Esophagus muscularis mucosa (tissue), 4 donors: ENCODE measurements at regions not wholly inside any gene's neighbourhood (a gene's known extent, or its start where the extent isn't known, plus 50 kb on each side); places are given as distances from the start of the nearest gene placed in this dataset.

Source experiments
- DNase-seq: peaks from one replicate; pipeline ENCODE4 v3.0.0-alpha.2; 2017; ENCODE audit errors: extremely low spot score
- H3K27ac ChIP-seq, 4 donors: fragments of 200-600 bp; sonication (generic); replicated peaks in 1 of 4; 1 replicate in 3 of 4; 2 replicates in 1 of 4; pipeline ENCODE4 v1.5.1; 2016 to 2019; ENCODE audit warnings: mild to moderate bottlenecking in 1 of 4
- H3K27me3 ChIP-seq, 4 donors: fragments of 200-600 bp; sonication (generic); one replicate each; pipeline versions ENCODE4 v1.5.1 to v1.6.0; 2016 to 2019
- H3K36me3 ChIP-seq, 4 donors: fragments of 200-600 bp; sonication (generic); one replicate each; pipeline ENCODE4 v1.5.1; 2016 to 2019
- H3K4me1 ChIP-seq, 4 donors: fragments of 200-600 bp; sonication (generic); one replicate each; pipeline ENCODE4 v1.5.1; 2016 to 2019
- H3K4me3 ChIP-seq, 4 donors: fragments of 200-600 bp; sonication (generic); 1 replicate in 2 of 4; 2 replicates in 2 of 4; pipeline ENCODE4 v1.5.1; 2016 to 2019; ENCODE audit warnings: mild to moderate bottlenecking in 4 of 4, moderate library complexity in 1 of 4
- H3K9me3 ChIP-seq, 4 donors: fragments of 200-600 bp; sonication (generic); 1 replicate in 3 of 4; 2 replicates in 1 of 4; pipeline ENCODE4 v1.5.1; 2016 to 2019
- EP300 ChIP-seq: sonication (generic); formaldehyde crosslinking; IDR thresholded peaks from one replicate; pipeline ENCODE4 v1.6.1; 2017; ENCODE audit warnings: antibody characterized with exemption
- POLR2A ChIP-seq: fragments of 450-650 bp; IDR thresholded peaks from one replicate; pipeline ENCODE4 v1.6.1; 2017; ENCODE audit warnings: antibody characterized with exemption, moderate library complexity, mild to moderate bottlenecking, low read depth
- POLR2AphosphoS5 ChIP-seq, 2 donors: sonication (generic); formaldehyde crosslinking; IDR thresholded peaks; one replicate each; pipeline ENCODE4 v1.6.1; 2017; ENCODE audit warnings: antibody characterized with exemption in 2 of 2
- WGBS: methylation state at CpG from one replicate; pipeline ENCODE4 v1.1.5; 2018; 5-methylcytosine and 5-hydroxymethylcytosine counted together
- intact Hi-C: fragments of 100-400 bp; cut with DNase I; formaldehyde crosslinking; loops from one replicate; pipeline ENCODE4 v1.15.1; 2023
- TF ChIP-seq, protein P1 (sequence below), 3 experiments: fragments of 200-600 bp in 2 of 3; fragments of 450-650 bp in 1 of 3; sonication (generic) in 2 of 3; IDR thresholded peaks; one replicate each; pipeline ENCODE4 v1.5.1; 2017 to 2019; ENCODE audit warnings: antibody characterized with exemption in 3 of 3, mild to moderate bottlenecking in 2 of 3, moderate library complexity in 1 of 3

DNA sequence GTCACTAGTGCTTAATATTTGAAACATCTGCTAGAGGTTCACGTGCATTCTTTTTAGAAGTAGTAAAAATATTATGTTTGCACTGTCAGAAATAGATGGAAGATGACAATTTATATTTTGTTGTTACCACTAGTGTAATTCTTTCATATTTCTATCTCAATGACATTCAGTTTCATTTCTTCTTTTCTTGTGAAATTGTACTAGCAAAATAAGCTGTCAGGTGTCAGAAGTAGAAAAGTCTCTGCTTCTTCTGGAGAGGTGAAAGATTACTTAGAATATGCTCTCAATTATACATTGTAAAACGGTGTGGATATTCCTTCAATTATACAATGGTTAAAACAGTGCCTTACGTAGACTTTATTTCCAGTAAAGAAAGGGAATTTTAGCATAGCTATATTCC, 395.4 kb downstream of the CSNK1G3 start:
- intact Hi-C loops, result no loop called here
- WGBS, result 83% methylated on average over 3 of the region's 3 CpGs
- no peak for DNase-seq
- no peaks in the 10 kb centered on the region for H3K36me3 ChIP-seq
- no peaks in the 10 kb centered on the region for H3K27me3 ChIP-seq
- H3K9me3 ChIP-seq, result no peaks in the 10 kb centered on the region
- no peaks in the 10 kb centered on the region for H3K4me1 ChIP-seq
- no peak overlapping the region for H3K27ac ChIP-seq
- no peak for TF ChIP-seq EP300
- no peak for TF ChIP-seq POLR2AphosphoS5 (IDR thresholded peaks at IDR 0.05)
- TF ChIP-seq POLR2A, result no peak
- TF ChIP-seq, protein P1, sequence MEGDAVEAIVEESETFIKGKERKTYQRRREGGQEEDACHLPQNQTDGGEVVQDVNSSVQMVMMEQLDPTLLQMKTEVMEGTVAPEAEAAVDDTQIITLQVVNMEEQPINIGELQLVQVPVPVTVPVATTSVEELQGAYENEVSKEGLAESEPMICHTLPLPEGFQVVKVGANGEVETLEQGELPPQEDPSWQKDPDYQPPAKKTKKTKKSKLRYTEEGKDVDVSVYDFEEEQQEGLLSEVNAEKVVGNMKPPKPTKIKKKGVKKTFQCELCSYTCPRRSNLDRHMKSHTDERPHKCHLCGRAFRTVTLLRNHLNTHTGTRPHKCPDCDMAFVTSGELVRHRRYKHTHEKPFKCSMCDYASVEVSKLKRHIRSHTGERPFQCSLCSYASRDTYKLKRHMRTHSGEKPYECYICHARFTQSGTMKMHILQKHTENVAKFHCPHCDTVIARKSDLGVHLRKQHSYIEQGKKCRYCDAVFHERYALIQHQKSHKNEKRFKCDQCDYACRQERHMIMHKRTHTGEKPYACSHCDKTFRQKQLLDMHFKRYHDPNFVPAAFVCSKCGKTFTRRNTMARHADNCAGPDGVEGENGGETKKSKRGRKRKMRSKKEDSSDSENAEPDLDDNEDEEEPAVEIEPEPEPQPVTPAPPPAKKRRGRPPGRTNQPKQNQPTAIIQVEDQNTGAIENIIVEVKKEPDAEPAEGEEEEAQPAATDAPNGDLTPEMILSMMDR (IDR thresholded peaks at IDR 0.05), result no peak
- no peak overlapping the region for H3K4me3 ChIP-seq

DNA sequence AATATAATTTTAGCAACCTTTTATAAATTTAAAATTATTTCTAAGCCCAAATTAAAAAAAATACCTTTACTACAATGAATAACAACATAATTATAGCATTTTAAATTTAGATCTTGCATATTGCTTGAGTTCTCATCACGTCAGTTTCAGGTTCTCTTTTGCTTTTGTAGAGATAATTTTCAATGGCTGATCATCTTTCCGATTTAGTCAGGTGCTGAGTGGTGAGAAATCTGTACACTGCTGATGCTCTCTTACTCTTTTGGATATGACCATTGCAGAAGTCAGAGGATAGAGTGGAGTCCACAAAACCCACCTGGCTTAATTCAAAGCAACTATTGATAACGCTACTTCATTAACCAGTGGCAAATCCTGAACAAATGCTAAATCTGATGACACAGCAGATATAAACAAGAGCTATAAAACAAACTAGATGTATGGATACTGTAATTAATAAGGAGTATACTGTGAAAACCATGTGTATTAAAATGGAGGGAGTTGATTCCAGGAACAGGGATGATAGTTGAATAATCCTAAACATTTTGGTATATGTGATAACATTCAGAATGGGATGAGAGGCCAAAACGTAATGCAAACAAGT, 394.8 kb downstream of the CSNK1G3 start:
- intact Hi-C loops, result no loop called here
- TF ChIP-seq POLR2AphosphoS5 (IDR thresholded peaks at IDR 0.05) (no peak), POLR2A (no peak), EP300 (no peak)
- TF ChIP-seq, protein P1 (IDR thresholded peaks at IDR 0.05), result no peak
- Histone ChIP-seq H3K27ac (no peak overlapping the region), H3K4me1 (no peaks in the 10 kb centered on the region), H3K9me3 (no peaks in the 10 kb centered on the region), H3K36me3 (no peaks in the 10 kb centered on the region), H3K27me3 (no peaks in the 10 kb centered on the region), H3K4me3 (no peak overlapping the region)
- no peak for DNase-seq
- WGBS, result 92% methylated on average over 4 of the region's 4 CpGs

DNA sequence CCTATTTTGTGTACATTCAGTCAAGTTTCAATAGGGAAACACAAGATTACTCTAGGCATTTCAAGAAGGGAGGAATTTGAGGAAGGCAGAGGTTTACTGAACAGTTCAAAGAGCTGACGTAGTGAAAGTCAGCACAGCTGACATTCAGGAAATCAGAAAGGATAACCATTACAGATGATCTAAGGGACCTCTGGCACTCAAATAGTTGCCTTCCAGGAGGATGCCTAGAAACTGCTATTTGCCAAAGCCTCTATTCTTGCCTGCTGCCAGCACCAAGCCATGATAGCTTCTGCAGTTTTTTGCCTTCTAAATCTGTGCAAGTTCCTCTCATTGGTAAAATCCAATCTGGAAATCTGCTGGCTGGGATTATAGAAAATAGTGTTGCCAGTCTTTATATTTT, 373.1 kb downstream of the CSNK1G3 start:
- peaks cover 10 to 18% (median 12%) of the 10 kb centered on the region in 4 donors for H3K4me1 ChIP-seq
- no peak for DNase-seq
- H3K4me3 ChIP-seq, result no peak overlapping the region
- H3K36me3 ChIP-seq, result no peaks in the 10 kb centered on the region
- 84% methylated on average over 1 of the region's 1 CpG for WGBS
- no peak overlapping the region for H3K27ac ChIP-seq
- intact Hi-C loops, result no loop called here
- H3K9me3 ChIP-seq, result no peaks in the 10 kb centered on the region
- TF ChIP-seq, protein P1 (IDR thresholded peaks at IDR 0.05), result no peak
- no peaks in the 10 kb centered on the region for H3K27me3 ChIP-seq

DNA sequence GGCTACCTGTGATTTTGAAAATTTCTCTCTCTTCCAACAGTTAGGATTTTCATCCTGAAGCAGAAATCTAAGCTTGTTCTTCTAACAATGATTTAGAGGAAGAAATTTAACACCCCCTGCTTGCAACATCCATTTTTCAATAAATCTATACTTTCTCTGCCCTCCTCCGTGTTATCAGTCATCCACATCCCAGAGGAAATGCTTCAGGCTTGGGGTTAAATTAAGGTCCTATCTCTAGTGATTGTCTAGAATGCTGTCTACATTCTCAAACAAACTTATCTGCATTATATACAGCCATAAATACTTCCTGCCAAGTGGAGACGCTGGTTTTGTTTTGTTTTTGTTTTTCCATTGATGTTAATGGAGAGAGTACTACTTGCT, 371.0 kb downstream of the CSNK1G3 start:
- no peaks in the 10 kb centered on the region for H3K9me3 ChIP-seq
- TF ChIP-seq EP300 (no peak), POLR2AphosphoS5 (IDR thresholded peaks at IDR 0.05) (no peak), POLR2A (no peak)
- TF ChIP-seq, protein P1 (IDR thresholded peaks at IDR 0.05), result no peak
- WGBS, result 36% methylated on average over 2 of the region's 2 CpGs
- no peaks in the 10 kb centered on the region for H3K27me3 ChIP-seq
- H3K4me3 ChIP-seq, result no peak overlapping the region
- intact Hi-C loops, result no loop called here
- peaks cover 10 to 18% (median 12%) of the 10 kb centered on the region in 4 donors for H3K4me1 ChIP-seq
- H3K36me3 ChIP-seq, result no peaks in the 10 kb centered on the region
- H3K27ac ChIP-seq, result no peak overlapping the region
- no peak for DNase-seq

DNA sequence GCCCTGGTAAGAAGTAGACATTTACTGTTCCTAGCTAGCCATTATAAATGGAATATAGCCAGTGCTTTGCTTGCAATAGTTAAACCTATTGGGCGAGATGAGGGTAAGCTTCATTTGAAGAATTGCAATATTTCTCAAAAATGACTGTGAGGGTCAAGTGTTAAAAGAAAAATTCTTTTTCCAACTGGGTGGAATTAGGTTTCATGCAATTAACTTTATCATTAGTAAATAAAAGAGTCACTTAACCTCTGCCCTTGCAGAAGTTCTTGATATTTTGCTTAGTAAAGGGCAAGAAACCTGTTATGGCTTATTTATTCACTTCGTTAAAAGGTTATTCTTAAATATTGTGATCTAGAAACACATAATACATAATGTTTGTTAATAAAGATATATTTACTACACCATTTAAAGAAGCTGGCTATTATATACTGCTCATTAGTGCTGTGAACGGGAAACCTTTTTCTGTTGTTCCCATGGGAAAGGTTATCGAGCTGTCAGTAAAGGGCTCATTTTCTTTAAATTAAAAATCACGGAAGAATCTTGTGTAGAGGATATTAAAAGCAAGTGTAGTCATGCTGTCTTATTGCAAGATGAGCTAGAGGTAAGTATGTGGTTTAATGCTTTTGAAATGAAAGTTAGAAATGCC, 370.5 kb downstream of the CSNK1G3 start:
- H3K36me3 ChIP-seq, result no peaks in the 10 kb centered on the region
- H3K27ac ChIP-seq, result no peak overlapping the region
- DNase-seq, result no peak
- intact Hi-C loops, result no loop called here
- no peaks in the 10 kb centered on the region for H3K9me3 ChIP-seq
- 85% methylated on average over 5 of the region's 5 CpGs for WGBS
- TF ChIP-seq, protein P1 (IDR thresholded peaks at IDR 0.05), result no peak
- TF ChIP-seq EP300 (no peak), POLR2AphosphoS5 (IDR thresholded peaks at IDR 0.05) (no peak), POLR2A (no peak)
- no peaks in the 10 kb centered on the region for H3K27me3 ChIP-seq
- peaks cover 10 to 18% (median 12%) of the 10 kb centered on the region in 4 donors for H3K4me1 ChIP-seq
- H3K4me3 ChIP-seq, result no peak overlapping the region
